ENCODE measurements at regions not wholly inside any gene's neighbourhood (a gene's known extent, or its start where the extent isn't known, plus 50 kb on each side); places are given as distances from the start of the nearest gene placed in this dataset.

GRCh38 chr6:170172825-170173256 is 118.0 kb downstream of the DLL1 start:
- Mint-ChIP-seq H3K27me3 (no peaks in the 10 kb centered on the region), H3K36me3 (no peaks in the 10 kb centered on the region)
- no peak for DNase-seq

GRCh38 chr6:170172392-170172791 is 118.5 kb downstream of the DLL1 start:
- Mint-ChIP-seq H3K9me3 (peaks cover 0 to 8% (median 0%) of the 10 kb centered on the region in 7 donors), H3K27ac (no peak overlapping the region), H3K4me3 (no peak overlapping the region), H3K4me1 (no peaks in the 10 kb centered on the region), H3K27me3 (no peaks in the 10 kb centered on the region), H3K36me3 (no peaks in the 10 kb centered on the region)
- ATAC-seq (ENCODE audit: low read depth in 2 of 2) (no peak), DNase-seq (no peak)
- Histone ChIP-seq H3K4me3 (ENCODE audit: low read depth, low read length) (no peak overlapping the region), H3K9me3 (ENCODE audit: control insufficient read depth in 2 of 2, low read length in 2 of 2) (no peaks in the 10 kb centered on the region), H3K4me1 (ENCODE audit: control insufficient read depth, insufficient read depth, low read length, poor library complexity, severe bottlenecking) (no peaks in the 10 kb centered on the region), H3K27me3 (ENCODE audit: control insufficient read depth, insufficient read depth, low read length) (no peaks in the 10 kb centered on the region), H3K27ac (ENCODE audit: insufficient read depth, low read length, poor library complexity, severe bottlenecking) (no peak overlapping the region), H3K36me3 (ENCODE audit: control insufficient read depth, insufficient read depth, low read length) (no peaks in the 10 kb centered on the region)

More at GRCh38 chr6:170172825-170173256, 118.0 kb downstream of the DLL1 start:
- no peaks in the 10 kb centered on the region for H3K27me3 ChIP-seq (ENCODE audit: control insufficient read depth, insufficient read depth, low read length)
- no peaks in the 10 kb centered on the region for H3K36me3 ChIP-seq (ENCODE audit: control insufficient read depth, insufficient read depth, low read length)
- no peak for ATAC-seq (ENCODE audit: low read depth in 2 of 2)
- Mint-ChIP-seq H3K4me3 (no peak overlapping the region), H3K4me1 (no peaks in the 10 kb centered on the region), H3K9me3 (peaks cover 0 to 9% (median 0%) of the 10 kb centered on the region in 7 donors), H3K27ac (no peak overlapping the region)
- no peaks in the 10 kb centered on the region for H3K9me3 ChIP-seq (ENCODE audit: control insufficient read depth in 2 of 2, low read length in 2 of 2)
- no peaks in the 10 kb centered on the region for H3K4me1 ChIP-seq (ENCODE audit: control insufficient read depth, insufficient read depth, low read length, poor library complexity, severe bottlenecking)
- H3K27ac ChIP-seq (ENCODE audit: insufficient read depth, low read length, poor library complexity, severe bottlenecking) = no peak overlapping the region
- H3K4me3 ChIP-seq (ENCODE audit: low read depth, low read length) = no peak overlapping the region

GRCh38 chr6:170167657-170168159 is 123.2 kb downstream of the DLL1 start:
- Histone ChIP-seq H3K36me3 (ENCODE audit: control insufficient read depth, insufficient read depth, low read length) (no peaks in the 10 kb centered on the region), H3K4me3 (ENCODE audit: low read depth, low read length) (no peak overlapping the region), H3K27me3 (ENCODE audit: control insufficient read depth, insufficient read depth, low read length) (no peaks in the 10 kb centered on the region), H3K27ac (ENCODE audit: insufficient read depth, low read length, poor library complexity, severe bottlenecking) (no peak overlapping the region), H3K4me1 (ENCODE audit: control insufficient read depth, insufficient read depth, low read length, poor library complexity, severe bottlenecking) (no peaks in the 10 kb centered on the region), H3K9me3 (ENCODE audit: control insufficient read depth in 2 of 2, low read length in 2 of 2) (no peaks in the 10 kb centered on the region)
- Mint-ChIP-seq H3K4me3 (no peak overlapping the region), H3K27ac (no peak overlapping the region), H3K36me3 (no peaks in the 10 kb centered on the region), H3K27me3 (no peaks in the 10 kb centered on the region), H3K9me3 (peaks cover 0 to 15% (median 0%) of the 10 kb centered on the region in 7 donors), H3K4me1 (no peaks in the 10 kb centered on the region)
- ATAC-seq (ENCODE audit: low read depth in 2 of 2) = no peak
- no peak for DNase-seq

GRCh38 chr6:170166511-170167122 is 124.3 kb downstream of the DLL1 start:
- no peaks in the 10 kb centered on the region for H3K36me3 Mint-ChIP-seq

GRCh38 chr6:170165471-170166117 is 125.3 kb downstream of the DLL1 start:
- Histone ChIP-seq H3K27ac (ENCODE audit: insufficient read depth, low read length, poor library complexity, severe bottlenecking) (no peak overlapping the region), H3K4me3 (ENCODE audit: low read depth, low read length) (no peak overlapping the region), H3K9me3 (ENCODE audit: control insufficient read depth in 2 of 2, low read length in 2 of 2) (no peaks in the 10 kb centered on the region), H3K4me1 (ENCODE audit: control insufficient read depth, insufficient read depth, low read length, poor library complexity, severe bottlenecking) (no peaks in the 10 kb centered on the region), H3K36me3 (ENCODE audit: control insufficient read depth, insufficient read depth, low read length) (no peaks in the 10 kb centered on the region), H3K27me3 (ENCODE audit: control insufficient read depth, insufficient read depth, low read length) (no peaks in the 10 kb centered on the region)
- H3K9me3 Mint-ChIP-seq = peaks cover 0 to 10% (median 0%) of the 10 kb centered on the region in 7 donors
- no peaks in the 10 kb centered on the region for H3K27me3 Mint-ChIP-seq
- DNase-seq = no peak
- H3K4me1 Mint-ChIP-seq = no peaks in the 10 kb centered on the region
- ATAC-seq (ENCODE audit: low read depth in 2 of 2) = no peak
- no peak overlapping the region for H3K4me3 Mint-ChIP-seq
- no peaks in the 10 kb centered on the region for H3K36me3 Mint-ChIP-seq
- no peak overlapping the region for H3K27ac Mint-ChIP-seq

More at GRCh38 chr6:170166511-170167122, 124.3 kb downstream of the DLL1 start:
- no peak for ATAC-seq (ENCODE audit: low read depth in 2 of 2)
- Histone ChIP-seq H3K4me3 (ENCODE audit: low read depth, low read length) (no peak overlapping the region), H3K9me3 (ENCODE audit: control insufficient read depth in 2 of 2, low read length in 2 of 2) (no peaks in the 10 kb centered on the region), H3K36me3 (ENCODE audit: control insufficient read depth, insufficient read depth, low read length) (no peaks in the 10 kb centered on the region), H3K27me3 (ENCODE audit: control insufficient read depth, insufficient read depth, low read length) (no peaks in the 10 kb centered on the region), H3K27ac (ENCODE audit: insufficient read depth, low read length, poor library complexity, severe bottlenecking) (no peak overlapping the region), H3K4me1 (ENCODE audit: control insufficient read depth, insufficient read depth, low read length, poor library complexity, severe bottlenecking) (no peaks in the 10 kb centered on the region)
- Mint-ChIP-seq H3K27ac (no peak overlapping the region), H3K9me3 (peaks cover 0 to 13% (median 0%) of the 10 kb centered on the region in 7 donors), H3K4me1 (no peaks in the 10 kb centered on the region), H3K4me3 (no peak overlapping the region), H3K27me3 (no peaks in the 10 kb centered on the region)
- no peak for DNase-seq

GRCh38 chr6:170165085-170165470 is 125.8 kb downstream of the DLL1 start:
- DNase-seq (no peak), ATAC-seq (ENCODE audit: low read depth in 2 of 2) (no peak)
- H3K36me3 ChIP-seq (ENCODE audit: control insufficient read depth, insufficient read depth, low read length) = no peaks in the 10 kb centered on the region
- Mint-ChIP-seq H3K27me3 (no peaks in the 10 kb centered on the region), H3K4me3 (no peak overlapping the region), H3K9me3 (peaks cover 0 to 10% (median 0%) of the 10 kb centered on the region in 7 donors), H3K36me3 (no peaks in the 10 kb centered on the region), H3K27ac (no peak overlapping the region), H3K4me1 (no peaks in the 10 kb centered on the region)
- no peaks in the 10 kb centered on the region for H3K9me3 ChIP-seq (ENCODE audit: control insufficient read depth in 2 of 2, low read length in 2 of 2)
- no peak overlapping the region for H3K27ac ChIP-seq (ENCODE audit: insufficient read depth, low read length, poor library complexity, severe bottlenecking)
- no peak overlapping the region for H3K4me3 ChIP-seq (ENCODE audit: low read depth, low read length)
- no peaks in the 10 kb centered on the region for H3K27me3 ChIP-seq (ENCODE audit: control insufficient read depth, insufficient read depth, low read length)
- no peaks in the 10 kb centered on the region for H3K4me1 ChIP-seq (ENCODE audit: control insufficient read depth, insufficient read depth, low read length, poor library complexity, severe bottlenecking)

DNA sequence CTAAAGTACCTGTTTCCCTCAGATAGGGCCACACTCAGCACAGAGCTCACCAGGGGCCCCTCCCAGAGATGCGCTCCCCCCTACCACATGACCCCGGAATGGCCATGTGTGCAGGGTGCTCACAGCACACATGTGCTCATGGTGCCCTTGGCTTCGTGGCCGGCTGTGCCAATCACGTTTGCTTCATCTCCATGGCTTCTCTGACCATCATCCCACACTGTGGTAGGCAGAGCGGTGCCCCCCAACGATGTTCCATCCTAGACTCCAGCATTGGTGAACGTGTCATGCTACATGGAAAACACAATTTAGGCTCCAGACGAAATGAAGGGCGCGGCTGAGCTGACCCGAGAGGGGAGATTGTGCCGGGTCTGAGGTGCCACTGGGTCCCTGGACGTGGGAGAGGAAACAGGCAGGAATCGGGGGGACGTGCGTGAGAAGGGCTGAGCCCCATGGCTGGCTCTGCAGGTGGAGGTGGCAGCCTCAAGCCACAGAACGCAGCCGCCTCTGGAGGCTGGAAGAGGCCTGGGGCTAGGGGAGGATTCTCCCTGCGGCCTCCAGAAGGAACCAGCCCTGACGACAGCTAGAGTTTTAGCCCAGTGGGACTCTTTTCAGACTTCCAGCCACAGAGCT is 126.5 kb downstream of the DLL1 start:
- no peaks in the 10 kb centered on the region for H3K27me3 Mint-ChIP-seq
- Histone ChIP-seq H3K36me3 (ENCODE audit: control insufficient read depth, insufficient read depth, low read length) (no peaks in the 10 kb centered on the region), H3K4me1 (ENCODE audit: control insufficient read depth, insufficient read depth, low read length, poor library complexity, severe bottlenecking) (no peaks in the 10 kb centered on the region), H3K4me3 (ENCODE audit: low read depth, low read length) (no peak overlapping the region), H3K9me3 (ENCODE audit: control insufficient read depth in 2 of 2, low read length in 2 of 2) (no peaks in the 10 kb centered on the region), H3K27ac (ENCODE audit: insufficient read depth, low read length, poor library complexity, severe bottlenecking) (no peak overlapping the region), H3K27me3 (ENCODE audit: control insufficient read depth, insufficient read depth, low read length) (no peaks in the 10 kb centered on the region)
- ATAC-seq (ENCODE audit: low read depth in 2 of 2) = no peak
- H3K4me1 Mint-ChIP-seq = no peaks in the 10 kb centered on the region
- no peak for DNase-seq
- H3K9me3 Mint-ChIP-seq = peaks cover 0 to 12% (median 0%) of the 10 kb centered on the region in 7 donors
- H3K27ac Mint-ChIP-seq = no peak overlapping the region
- no peaks in the 10 kb centered on the region for H3K36me3 Mint-ChIP-seq
- no peak overlapping the region for H3K4me3 Mint-ChIP-seq
